ENCODE measurements at regions not wholly inside any gene's neighbourhood (a gene's known extent, or its start where the extent isn't known, plus 50 kb on each side); places are given as distances from the start of the nearest gene placed in this dataset.

- no peak overlapping the region for H3K27ac Mint-ChIP-seq
- ChIA-PET POLR2A (no interaction called here), CTCF (no interaction called here)
- H3K4me1 Mint-ChIP-seq, result no peaks in the 10 kb centered on the region
- no peak overlapping the region for H3K4me3 Mint-ChIP-seq
- H3K36me3 Mint-ChIP-seq, result no peaks in the 10 kb centered on the region
- no peaks in the 10 kb centered on the region for H3K27me3 Mint-ChIP-seq (ENCODE audit: low read depth)
- no peak for DNase-seq (ENCODE audit: low spot score)
- no peak for ATAC-seq
- peaks cover 18% of the 10 kb centered on the region; the same call in 1 of the 2 replicates for H3K9me3 Mint-ChIP-seq
- TF ChIP-seq IRF2 (CRISPR knock-in tag; IDR thresholded peaks at IDR 0.05; ENCODE audit: borderline replicate concordance, low read depth) (no peak), ATF2 (CRISPR knock-in tag; IDR thresholded peaks at IDR 0.05; ENCODE audit: borderline replicate concordance, low read depth) (no peak), ETV6 (CRISPR knock-in tag; IDR thresholded peaks at IDR 0.05) (no peak), ZNF281 (CRISPR knock-in tag; IDR thresholded peaks at IDR 0.05) (no peak), HMGA2 (CRISPR knock-in tag; IDR thresholded peaks at IDR 0.05) (no peak), NR1H2 (CRISPR knock-in tag; IDR thresholded peaks at IDR 0.05) (no peak), KAT7 (CRISPR knock-in tag; IDR thresholded peaks at IDR 0.05; ENCODE audit: borderline replicate concordance) (no peak), NR3C1 (CRISPR knock-in tag; conservative IDR thresholded peaks at IDR 0.05; ENCODE audit: low read depth) (no peak), ZSCAN18 (CRISPR knock-in tag; IDR thresholded peaks at IDR 0.05) (no peak), NFATC4 (CRISPR knock-in tag; IDR thresholded peaks at IDR 0.05) (no peak), STAT6 (CRISPR knock-in tag; conservative IDR thresholded peaks at IDR 0.05; ENCODE audit: low read depth) (no peak)
Measured at GRCh38 chr12:60225216-60226000, 629.6 kb downstream of the SLC16A7 start.

- ChIA-PET CTCF (no interaction called here), POLR2A (no interaction called here)
- Mint-ChIP-seq H3K9me3 (peaks cover 18% of the 10 kb centered on the region; the same call in 1 of the 2 replicates), H3K27me3 (ENCODE audit: low read depth) (no peaks in the 10 kb centered on the region), H3K36me3 (no peaks in the 10 kb centered on the region), H3K27ac (no peak overlapping the region), H3K4me1 (peaks cover 13% of the 10 kb centered on the region), H3K4me3 (no peak overlapping the region)
- ATAC-seq (no peak), DNase-seq (ENCODE audit: low spot score) (no peak)
- no peak for TF ChIP-seq ZSCAN18 (CRISPR knock-in tag; IDR thresholded peaks at IDR 0.05)
- no peak for TF ChIP-seq MAX (CRISPR knock-in tag; IDR thresholded peaks at IDR 0.05)
- no peak for TF ChIP-seq ATF6 (CRISPR knock-in tag; IDR thresholded peaks at IDR 0.05)
- no peak for TF ChIP-seq SMAD4 (CRISPR knock-in tag; IDR thresholded peaks at IDR 0.05)
Measured at GRCh38 chr12:60227916-60228315, 632.1 kb downstream of the SLC16A7 start.
